HUES48 (cell line): ENCODE measurements at regions not wholly inside any gene's neighbourhood (a gene's known extent, or its start where the extent isn't known, plus 50 kb on each side); places are given as distances from the start of the nearest gene placed in this dataset.

ENCODE experiments used
- H3K27ac ChIP-seq: one replicate; pipeline ENCODE4 v1.7.0; 2013; ENCODE audit warnings: low read depth, low read length, inconsistent platforms
- H3K27me3 ChIP-seq: 2 replicates; pipeline ENCODE4 v1.6.1; 2013; ENCODE audit warnings: mild to moderate bottlenecking, low read length; ENCODE audit not compliant: control insufficient read depth, insufficient read depth
- H3K36me3 ChIP-seq: 2 replicates; pipeline ENCODE4 v1.6.1; 2013; ENCODE audit warnings: low read length; ENCODE audit not compliant: control insufficient read depth, insufficient read depth
- H3K4me1 ChIP-seq: 2 replicates; pipeline ENCODE4 v1.6.1; 2013; ENCODE audit warnings: mild to moderate bottlenecking, low read length; ENCODE audit not compliant: control insufficient read depth, insufficient read depth
- H3K4me3 ChIP-seq: 2 replicates; pipeline ENCODE4 v1.5.1; 2013; ENCODE audit warnings: mild to moderate bottlenecking, low read depth, low read length
- H3K9ac ChIP-seq: 2 replicates; pipeline ENCODE4 v1.6.1; 2013; ENCODE audit warnings: mild to moderate bottlenecking, low read depth, low read length, moderate library complexity
- H3K9me3 ChIP-seq: 2 replicates; pipeline ENCODE4 v1.6.1; 2013; ENCODE audit warnings: low read length; ENCODE audit not compliant: control insufficient read depth, insufficient read depth

DNA sequence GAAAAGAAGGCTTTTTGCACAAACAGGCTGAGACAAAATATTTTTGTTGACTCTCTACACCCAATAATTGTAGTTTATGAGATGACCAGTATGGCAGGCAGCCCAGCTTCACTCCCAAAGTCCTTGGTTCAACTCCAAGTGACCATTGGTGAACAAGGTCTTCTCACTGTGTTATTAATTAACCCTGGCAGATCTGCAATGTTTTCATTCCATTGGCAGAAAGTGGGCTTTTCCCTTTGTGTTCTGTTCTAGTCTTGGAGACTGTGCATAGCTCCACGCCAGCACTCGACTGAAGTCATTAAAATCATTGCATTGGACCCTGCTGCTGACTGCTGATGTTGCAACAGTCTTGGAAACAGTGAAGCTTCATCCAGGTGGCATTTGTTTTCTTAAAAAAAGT is 277.3 kb upstream of the HAND2 start:
- Histone ChIP-seq H3K36me3 (no peaks in the 10 kb centered on the region), H3K4me1 (no peaks in the 10 kb centered on the region; the same call in 1 of the 2 replicates), H3K9ac (no peak overlapping the region), H3K9me3 (no peaks in the 10 kb centered on the region), H3K27ac (no peak overlapping the region), H3K27me3 (no peaks in the 10 kb centered on the region), H3K4me3 (no peak overlapping the region)

DNA sequence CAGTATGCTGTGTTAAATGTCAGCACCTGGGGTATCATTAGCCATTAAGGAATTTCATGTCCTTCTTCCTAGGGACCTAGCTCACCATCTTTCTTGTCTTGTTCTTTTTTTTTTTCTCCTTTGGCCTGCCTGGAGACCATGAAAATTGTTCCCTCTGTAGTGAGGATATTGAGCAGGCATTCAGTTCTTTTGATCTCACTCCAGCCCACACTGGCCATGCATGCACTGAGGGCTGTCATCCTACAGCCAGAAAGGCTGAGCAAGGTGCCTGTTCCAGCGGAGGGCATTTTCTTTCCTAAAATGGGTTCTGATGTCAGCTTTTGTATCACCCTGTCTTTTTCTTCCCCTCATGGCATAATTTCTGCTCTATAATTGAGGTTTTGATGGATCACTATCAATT is 275.9 kb upstream of the HAND2 start:
- no peaks in the 10 kb centered on the region for H3K27me3 ChIP-seq
- no peak overlapping the region for H3K4me3 ChIP-seq
- H3K36me3 ChIP-seq: no peaks in the 10 kb centered on the region
- no peaks in the 10 kb centered on the region; the same call in 1 of the 2 replicates for H3K4me1 ChIP-seq
- H3K27ac ChIP-seq: no peak overlapping the region
- H3K9ac ChIP-seq: no peak overlapping the region
- H3K9me3 ChIP-seq: no peaks in the 10 kb centered on the region

DNA sequence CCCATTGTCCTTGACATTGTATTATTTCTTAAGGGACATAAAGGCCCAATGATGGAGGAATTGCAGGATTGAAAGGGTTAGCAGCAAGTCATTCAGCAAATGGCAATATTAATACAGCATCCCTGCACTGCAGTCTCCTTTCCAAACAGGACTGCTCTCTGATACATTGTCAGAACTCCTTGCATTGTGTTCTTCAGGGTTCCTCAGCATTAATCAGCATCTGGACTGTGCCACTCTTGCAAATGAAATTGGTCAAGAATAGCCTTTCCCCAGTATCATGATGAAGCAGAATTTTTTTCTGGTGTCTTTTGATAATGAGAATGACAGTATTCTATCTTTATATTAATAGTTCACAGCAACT is 272.6 kb upstream of the HAND2 start:
- Histone ChIP-seq H3K9me3 (no peaks in the 10 kb centered on the region), H3K27me3 (no peaks in the 10 kb centered on the region), H3K4me3 (no peak overlapping the region), H3K4me1 (no peaks in the 10 kb centered on the region; the same call in 1 of the 2 replicates), H3K9ac (no peak overlapping the region), H3K27ac (no peak overlapping the region), H3K36me3 (no peaks in the 10 kb centered on the region)

DNA sequence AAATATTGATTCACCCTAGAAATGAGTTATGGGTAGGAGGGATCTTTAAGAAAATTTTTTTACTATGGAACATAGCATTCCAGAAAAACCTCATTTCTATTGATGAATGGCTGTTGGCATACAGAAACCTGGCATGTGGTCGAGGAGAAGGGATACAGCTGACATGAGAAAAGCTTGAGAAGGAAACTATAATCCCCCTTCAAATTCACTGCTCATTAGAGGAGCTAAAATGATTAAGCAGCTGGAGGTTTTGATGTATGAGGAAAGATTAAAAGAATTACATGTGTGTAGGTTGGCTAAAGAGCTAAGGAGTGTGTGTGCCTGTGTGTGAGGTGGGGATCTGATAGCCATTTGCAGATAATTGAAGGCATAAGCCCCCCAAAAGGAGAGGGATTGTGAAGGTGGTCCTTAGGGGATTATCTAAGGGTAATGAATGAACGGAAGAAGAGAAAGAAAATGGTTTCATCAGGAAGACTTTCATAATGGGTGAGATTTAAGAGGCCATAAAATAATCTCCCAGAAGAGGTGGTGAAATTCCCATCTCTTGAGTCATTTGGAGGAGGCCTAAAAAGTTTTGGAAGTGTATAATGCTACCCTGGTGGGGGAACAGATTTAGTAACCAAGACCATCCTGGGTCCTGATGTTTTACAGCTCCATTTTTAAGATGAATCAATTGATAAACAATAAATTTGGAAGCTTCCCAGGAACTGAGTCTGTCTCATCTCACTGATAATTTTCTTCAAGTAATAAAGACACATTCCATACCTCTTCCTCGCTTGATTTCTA is 272.0 kb upstream of the HAND2 start:
- no peaks in the 10 kb centered on the region; the same call in 1 of the 2 replicates for H3K4me1 ChIP-seq
- no peaks in the 10 kb centered on the region for H3K9me3 ChIP-seq
- H3K27ac ChIP-seq: peak overlapping the region; percentile 65
- H3K4me3 ChIP-seq: no peak overlapping the region
- no peaks in the 10 kb centered on the region for H3K27me3 ChIP-seq
- no peaks in the 10 kb centered on the region for H3K36me3 ChIP-seq
- no peak overlapping the region for H3K9ac ChIP-seq

DNA sequence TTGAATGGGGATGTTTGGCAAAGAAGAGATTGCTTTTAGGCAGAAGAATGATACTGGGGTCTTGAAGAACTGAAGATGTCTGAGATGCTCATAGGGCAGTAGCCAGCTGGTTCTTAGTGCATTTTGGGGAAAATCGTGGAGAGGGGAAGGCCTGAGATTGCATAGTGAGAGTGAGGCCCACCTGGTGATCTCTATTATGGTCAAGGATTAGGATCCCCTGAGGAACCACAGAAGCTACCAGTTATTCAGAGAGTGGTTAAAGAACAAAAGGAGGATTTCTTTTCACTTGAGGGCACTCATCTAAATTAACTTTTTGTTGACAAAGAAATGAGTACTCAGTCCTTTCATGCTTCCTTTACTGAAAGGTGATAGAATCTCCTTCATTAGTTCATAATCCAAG is 271.3 kb upstream of the HAND2 start:
- no peaks in the 10 kb centered on the region for H3K27me3 ChIP-seq
- H3K9me3 ChIP-seq: no peaks in the 10 kb centered on the region
- H3K4me3 ChIP-seq: no peak overlapping the region
- no peaks in the 10 kb centered on the region for H3K36me3 ChIP-seq
- peak overlapping the region; percentile 65 for H3K27ac ChIP-seq
- no peaks in the 10 kb centered on the region; the same call in 1 of the 2 replicates for H3K4me1 ChIP-seq
- no peak overlapping the region for H3K9ac ChIP-seq

DNA sequence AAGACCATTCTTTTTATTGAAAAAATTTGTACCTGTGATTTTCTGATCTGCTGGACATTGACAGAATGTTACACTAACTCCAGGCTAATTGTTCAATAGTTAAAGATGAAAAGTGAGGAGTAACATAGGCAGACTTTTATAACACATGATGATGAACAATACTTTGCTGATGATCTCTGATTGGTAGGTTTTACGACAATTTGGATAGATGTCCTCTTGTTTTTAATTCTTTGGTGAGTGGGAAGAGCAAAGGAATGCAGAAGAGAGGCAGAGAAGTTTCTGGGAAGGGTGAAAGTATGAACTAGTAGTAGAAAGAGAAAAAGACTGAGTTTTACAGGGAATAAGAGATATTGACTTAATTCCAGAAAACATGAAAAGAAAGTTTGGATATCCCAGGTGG is 267.3 kb upstream of the HAND2 start:
- Histone ChIP-seq H3K9me3 (no peaks in the 10 kb centered on the region), H3K4me3 (no peak overlapping the region), H3K4me1 (no peaks in the 10 kb centered on the region; the same call in 1 of the 2 replicates), H3K27ac (no peak overlapping the region), H3K27me3 (no peaks in the 10 kb centered on the region), H3K9ac (no peak overlapping the region), H3K36me3 (no peaks in the 10 kb centered on the region)

DNA sequence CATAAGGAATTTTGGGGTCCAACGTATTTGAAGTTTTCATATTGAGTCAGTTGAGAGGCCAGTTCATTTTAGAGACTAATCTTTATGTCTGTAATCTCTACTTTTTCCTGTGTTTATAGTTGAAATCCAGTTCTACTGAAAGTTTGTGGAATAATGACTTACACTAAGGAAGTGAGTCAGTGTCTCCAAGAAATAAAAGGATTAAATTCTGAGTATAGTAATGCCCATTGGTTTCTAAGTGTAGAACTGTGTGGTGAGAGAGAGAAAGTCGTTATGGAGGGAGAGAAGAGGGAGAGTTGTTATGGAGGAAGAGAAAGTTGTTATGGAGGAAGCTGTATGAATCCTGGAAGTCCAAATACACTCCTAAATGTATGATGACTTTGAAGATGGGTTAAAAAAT is 264.6 kb upstream of the HAND2 start:
- Histone ChIP-seq H3K36me3 (no peaks in the 10 kb centered on the region), H3K27me3 (no peaks in the 10 kb centered on the region), H3K9ac (no peak overlapping the region), H3K4me1 (no peaks in the 10 kb centered on the region), H3K27ac (no peak overlapping the region), H3K4me3 (no peak overlapping the region), H3K9me3 (no peaks in the 10 kb centered on the region)

DNA sequence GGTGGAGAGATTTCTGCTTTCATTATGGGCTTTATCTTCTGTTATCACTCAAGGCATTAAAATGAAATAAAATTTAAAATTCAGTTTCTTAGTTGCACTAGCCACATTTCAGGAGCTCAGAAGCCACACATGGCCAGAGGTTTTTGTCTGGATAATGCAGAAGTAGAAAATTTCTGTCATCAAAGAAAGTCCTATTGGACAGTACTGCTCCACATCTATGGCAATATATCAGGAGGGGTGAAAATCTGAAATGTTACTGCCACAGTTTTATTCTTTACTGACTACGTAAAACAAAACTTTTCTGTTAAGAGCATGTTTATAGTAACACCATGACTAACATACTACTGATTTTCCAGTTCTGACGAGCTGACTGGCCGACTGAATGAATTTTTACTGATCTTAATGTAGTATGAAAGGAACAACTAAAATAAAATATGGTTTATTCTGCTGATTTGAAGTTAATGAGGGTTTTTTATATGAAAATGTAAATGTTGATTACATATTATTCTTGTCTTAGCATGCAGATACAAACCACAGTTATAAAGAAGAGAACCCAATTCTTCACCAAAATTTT is 264.0 kb upstream of the HAND2 start:
- Histone ChIP-seq H3K36me3 (no peaks in the 10 kb centered on the region), H3K27ac (no peak overlapping the region), H3K27me3 (no peaks in the 10 kb centered on the region), H3K9me3 (no peaks in the 10 kb centered on the region), H3K4me3 (no peak overlapping the region), H3K9ac (no peak overlapping the region), H3K4me1 (no peaks in the 10 kb centered on the region)

DNA sequence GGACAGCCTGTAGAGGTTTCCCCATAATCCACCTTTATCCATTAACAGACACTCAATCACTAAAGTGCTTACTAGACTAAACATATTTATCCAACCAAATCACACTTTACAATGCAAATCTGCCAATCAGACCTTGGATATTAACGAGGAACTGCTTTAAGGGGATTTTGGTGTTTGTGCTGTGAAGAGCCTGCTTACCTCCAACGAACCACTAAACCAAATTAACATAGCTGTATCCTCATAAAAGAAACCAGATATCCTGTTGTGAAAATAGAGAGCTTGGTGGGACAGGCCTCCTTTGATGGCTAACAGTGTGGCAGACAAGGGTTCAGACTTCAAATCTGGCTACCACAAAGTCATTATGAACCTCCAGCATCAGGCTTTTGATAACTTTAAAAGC is 252.6 kb upstream of the HAND2 start:
- Histone ChIP-seq H3K27me3 (no peaks in the 10 kb centered on the region), H3K4me3 (no peak overlapping the region), H3K27ac (no peak overlapping the region), H3K4me1 (no peaks in the 10 kb centered on the region; the same call in 1 of the 2 replicates), H3K9ac (no peak overlapping the region), H3K9me3 (peaks cover 8% of the 10 kb centered on the region), H3K36me3 (no peaks in the 10 kb centered on the region)

DNA sequence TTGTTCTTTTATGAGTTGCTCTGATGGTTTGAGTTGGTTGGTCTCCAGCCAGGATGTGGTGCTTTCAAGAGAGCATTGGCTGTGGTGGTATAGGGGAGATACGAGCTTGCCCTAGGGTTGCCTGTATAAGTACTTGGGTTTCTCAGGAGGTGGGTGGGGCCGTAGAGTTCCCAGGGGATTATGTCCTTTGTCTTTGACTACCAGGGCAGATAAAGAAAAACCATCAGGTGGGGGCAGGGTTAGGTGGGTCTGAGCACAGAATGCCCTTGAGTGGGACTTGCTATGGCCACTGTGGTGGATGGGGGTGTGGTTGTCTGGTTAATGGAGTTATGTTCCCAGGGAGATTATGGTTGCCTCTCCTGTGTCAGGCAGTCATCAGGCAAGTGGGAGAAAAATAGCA is 247.9 kb upstream of the HAND2 start:
- no peaks in the 10 kb centered on the region for H3K9me3 ChIP-seq
- H3K27me3 ChIP-seq: no peaks in the 10 kb centered on the region
- H3K27ac ChIP-seq: no peak overlapping the region
- H3K4me1 ChIP-seq: no peaks in the 10 kb centered on the region; the same call in 1 of the 2 replicates
- H3K4me3 ChIP-seq: no peak overlapping the region
- H3K9ac ChIP-seq: no peak overlapping the region
- no peaks in the 10 kb centered on the region for H3K36me3 ChIP-seq

DNA sequence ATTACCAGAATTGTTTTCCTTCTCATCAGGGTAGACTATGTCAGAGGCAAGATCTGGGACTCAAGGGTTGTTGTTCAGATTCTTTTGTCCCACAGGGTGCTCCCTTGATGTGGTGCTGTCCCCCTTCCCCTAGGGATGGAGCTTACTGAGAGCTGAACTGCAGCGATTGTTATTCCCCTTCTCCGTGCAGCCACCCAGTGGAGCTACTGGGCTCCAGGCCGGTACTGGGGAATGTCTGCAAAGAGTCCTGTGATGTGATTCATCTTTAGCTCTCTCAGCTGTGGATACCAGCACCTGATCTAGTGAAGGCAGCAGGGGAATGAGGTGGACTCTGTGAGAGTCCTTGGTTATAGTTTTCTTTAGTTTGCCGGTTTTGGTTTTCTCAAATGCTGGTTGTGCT is 247.4 kb upstream of the HAND2 start:
- no peak overlapping the region for H3K9ac ChIP-seq
- H3K4me1 ChIP-seq: no peaks in the 10 kb centered on the region; the same call in 1 of the 2 replicates
- H3K27me3 ChIP-seq: no peaks in the 10 kb centered on the region
- H3K9me3 ChIP-seq: no peaks in the 10 kb centered on the region
- H3K27ac ChIP-seq: no peak overlapping the region
- no peaks in the 10 kb centered on the region for H3K36me3 ChIP-seq
- H3K4me3 ChIP-seq: no peak overlapping the region
